Esophagus muscularis mucosa (tissue), 4 donors: ENCODE measurements at regions not wholly inside any gene's neighbourhood (a gene's known extent, or its start where the extent isn't known, plus 50 kb on each side); places are given as distances from the start of the nearest gene placed in this dataset.

ENCODE experiments used
- EP300 ChIP-seq: sonication (generic); formaldehyde crosslinking; IDR thresholded peaks from one replicate; pipeline ENCODE4 v1.6.1; 2017; ENCODE audit warnings: antibody characterized with exemption
- POLR2A ChIP-seq: fragments of 450-650 bp; IDR thresholded peaks from one replicate; pipeline ENCODE4 v1.6.1; 2017; ENCODE audit warnings: antibody characterized with exemption, moderate library complexity, mild to moderate bottlenecking, low read depth
- POLR2AphosphoS5 ChIP-seq, 2 donors: sonication (generic); formaldehyde crosslinking; IDR thresholded peaks; one replicate each; pipeline ENCODE4 v1.6.1; 2017; ENCODE audit warnings: antibody characterized with exemption in 2 of 2
- TF ChIP-seq, protein P1 (sequence below), 3 experiments: fragments of 200-600 bp in 2 of 3; fragments of 450-650 bp in 1 of 3; sonication (generic) in 2 of 3; IDR thresholded peaks; one replicate each; pipeline ENCODE4 v1.5.1; 2017 to 2019; ENCODE audit warnings: antibody characterized with exemption in 3 of 3, mild to moderate bottlenecking in 2 of 3, moderate library complexity in 1 of 3

DNA sequence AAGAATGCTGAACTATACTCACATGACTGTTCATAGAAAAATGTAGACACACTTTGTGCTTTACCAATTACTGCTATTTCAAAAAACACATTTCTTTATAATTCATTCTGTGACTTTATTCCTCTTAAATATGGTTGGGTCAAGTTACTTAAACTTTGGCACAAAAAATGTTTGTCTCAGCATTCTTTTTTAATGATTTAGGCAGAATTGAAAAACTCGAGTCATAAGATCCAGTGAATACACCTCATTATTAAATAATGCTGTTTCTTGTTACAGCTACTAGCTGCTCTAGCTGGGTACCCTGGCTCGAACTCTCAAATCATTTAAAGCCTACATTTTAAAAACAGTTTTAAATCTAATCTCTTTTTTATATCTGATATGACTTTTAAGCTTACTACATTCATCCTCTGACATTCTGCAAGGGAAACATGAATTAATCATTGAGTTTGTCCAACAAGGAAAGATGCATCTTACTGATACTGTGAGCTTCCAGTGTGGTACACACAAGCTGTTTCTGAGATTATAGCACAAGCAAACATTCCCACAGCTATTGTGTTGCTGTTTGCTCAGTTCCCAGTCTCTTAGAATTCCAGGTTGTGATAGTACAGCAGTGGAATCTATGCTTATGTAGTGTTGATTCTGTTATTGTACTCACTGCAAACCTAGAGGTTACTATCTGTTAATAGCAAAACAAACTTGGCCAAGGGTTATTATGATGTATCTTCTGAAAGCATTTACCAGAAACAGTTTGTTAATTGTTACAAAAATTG, 746.5 kb downstream of the USP25 start:
- TF ChIP-seq POLR2A (no peak), POLR2AphosphoS5 (IDR thresholded peaks at IDR 0.05) (no peak), EP300 (no peak)
- TF ChIP-seq, protein P1, sequence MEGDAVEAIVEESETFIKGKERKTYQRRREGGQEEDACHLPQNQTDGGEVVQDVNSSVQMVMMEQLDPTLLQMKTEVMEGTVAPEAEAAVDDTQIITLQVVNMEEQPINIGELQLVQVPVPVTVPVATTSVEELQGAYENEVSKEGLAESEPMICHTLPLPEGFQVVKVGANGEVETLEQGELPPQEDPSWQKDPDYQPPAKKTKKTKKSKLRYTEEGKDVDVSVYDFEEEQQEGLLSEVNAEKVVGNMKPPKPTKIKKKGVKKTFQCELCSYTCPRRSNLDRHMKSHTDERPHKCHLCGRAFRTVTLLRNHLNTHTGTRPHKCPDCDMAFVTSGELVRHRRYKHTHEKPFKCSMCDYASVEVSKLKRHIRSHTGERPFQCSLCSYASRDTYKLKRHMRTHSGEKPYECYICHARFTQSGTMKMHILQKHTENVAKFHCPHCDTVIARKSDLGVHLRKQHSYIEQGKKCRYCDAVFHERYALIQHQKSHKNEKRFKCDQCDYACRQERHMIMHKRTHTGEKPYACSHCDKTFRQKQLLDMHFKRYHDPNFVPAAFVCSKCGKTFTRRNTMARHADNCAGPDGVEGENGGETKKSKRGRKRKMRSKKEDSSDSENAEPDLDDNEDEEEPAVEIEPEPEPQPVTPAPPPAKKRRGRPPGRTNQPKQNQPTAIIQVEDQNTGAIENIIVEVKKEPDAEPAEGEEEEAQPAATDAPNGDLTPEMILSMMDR (IDR thresholded peaks at IDR 0.05), result no peak
